ENCODE measurements at regions not wholly inside any gene's neighbourhood (a gene's known extent, or its start where the extent isn't known, plus 50 kb on each side); places are given as distances from the start of the nearest gene placed in this dataset.
"Not testable (repeated sequence)": the region's sequence is repeated elsewhere in the genome, so short reads cannot be mapped to it uniquely, and the experiment has no call there.

- no peak for DNase-seq
Observed at GRCh38 chr12:83656004-83656403, 969.3 kb downstream of the TMTC2 start.

- no peak for DNase-seq
Observed at GRCh38 chr12:83642205-83642604, 955.5 kb downstream of the TMTC2 start.

- no peak for DNase-seq
Observed at GRCh38 chr12:83641789-83642188, 955.1 kb downstream of the TMTC2 start.

GRCh38 chr12:83634726-83635267, 948.1 kb downstream of the TMTC2 start:
- DNase-seq, result no peak

- DNase-seq, result no peak
Observed at GRCh38 chr12:83630526-83630925, 943.8 kb downstream of the TMTC2 start.

- DNase-seq, result no peak
Observed at GRCh38 chr12:83629931-83630330, 943.2 kb downstream of the TMTC2 start.

- no peak for DNase-seq
Observed at GRCh38 chr12:83622205-83622604, 935.5 kb downstream of the TMTC2 start.

GRCh38 chr12:83619973-83620372, 933.3 kb downstream of the TMTC2 start:
- no peak for DNase-seq

GRCh38 chr12:83615152-83615551, 928.4 kb downstream of the TMTC2 start:
- no peak for DNase-seq

GRCh38 chr12:83613586-83614110, 926.9 kb downstream of the TMTC2 start:
- no peak for DNase-seq

GRCh38 chr12:83603106-83603505, 916.4 kb downstream of the TMTC2 start:
- DNase-seq, result no peak

- DNase-seq, result no peak
Observed at GRCh38 chr12:83575326-83575725, 888.6 kb downstream of the TMTC2 start.

- no peak for DNase-seq
Observed at GRCh38 chr12:83574142-83574541, 887.4 kb downstream of the TMTC2 start.

- no peak for DNase-seq
Observed at GRCh38 chr12:83573671-83574070, 887.0 kb downstream of the TMTC2 start.

- no peak for DNase-seq
Observed at GRCh38 chr12:83559650-83560049, 872.9 kb downstream of the TMTC2 start.

GRCh38 chr12:83556040-83556439, 869.3 kb downstream of the TMTC2 start:
- DNase-seq, result not testable (repeated sequence)

GRCh38 chr12:83541446-83541845, 854.7 kb downstream of the TMTC2 start:
- no peak for DNase-seq

- DNase-seq, result no peak
Observed at GRCh38 chr12:83538361-83538965, 851.8 kb downstream of the TMTC2 start.

- DNase-seq, result no peak
Observed at GRCh38 chr12:83537428-83538053, 850.8 kb downstream of the TMTC2 start.

GRCh38 chr12:83536496-83536895, 849.8 kb downstream of the TMTC2 start:
- no peak for DNase-seq

GRCh38 chr12:83528571-83528970, 841.9 kb downstream of the TMTC2 start:
- DNase-seq, result no peak

GRCh38 chr12:83527810-83528209, 841.1 kb downstream of the TMTC2 start:
- no peak for DNase-seq

- DNase-seq, result no peak
Observed at GRCh38 chr12:83515306-83516026, 828.8 kb downstream of the TMTC2 start.

GRCh38 chr12:83514372-83514771, 827.7 kb downstream of the TMTC2 start:
- no peak for DNase-seq
